ENCODE measurements at regions not wholly inside any gene's neighbourhood (a gene's known extent, or its start where the extent isn't known, plus 50 kb on each side); places are given as distances from the start of the nearest gene placed in this dataset.

DNA sequence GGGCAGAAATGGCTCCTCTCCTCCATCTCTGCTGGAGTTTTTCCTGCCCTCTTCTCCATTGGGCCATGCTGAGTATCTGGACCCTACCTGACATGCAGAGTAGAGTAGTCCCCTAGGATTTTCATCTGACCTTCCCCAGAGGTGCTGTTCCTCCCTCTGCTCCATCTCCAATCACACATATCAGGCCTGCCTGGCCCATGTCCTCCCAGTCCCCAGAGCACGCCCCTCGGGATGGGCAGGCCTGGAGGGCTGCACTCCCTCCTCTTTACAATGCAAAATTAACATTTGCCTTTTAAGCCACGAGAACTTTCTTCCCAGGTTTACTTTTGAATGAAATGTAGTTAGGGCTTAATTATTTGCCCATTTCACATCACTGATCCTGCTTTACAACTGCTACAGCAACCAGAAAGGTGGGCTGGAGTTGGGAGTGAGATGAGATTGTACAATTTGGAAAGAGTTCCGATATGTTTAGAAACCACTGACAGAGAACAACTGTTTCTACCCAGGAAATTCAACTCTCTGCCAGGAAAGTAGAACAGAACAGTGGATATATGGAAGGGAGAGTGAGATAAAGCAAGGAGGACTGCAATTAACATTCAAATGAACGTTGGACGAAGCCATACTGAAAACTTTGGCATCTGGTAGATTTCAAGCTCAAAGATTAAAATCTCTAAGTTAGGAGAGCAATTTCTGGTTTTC is 184.0 kb upstream of the HABP2 start:
- H3K27ac Mint-ChIP-seq (ENCODE audit: low read depth) = no peak overlapping the region
- H3K27me3 Mint-ChIP-seq = peaks cover 43% of the 10 kb centered on the region

DNA sequence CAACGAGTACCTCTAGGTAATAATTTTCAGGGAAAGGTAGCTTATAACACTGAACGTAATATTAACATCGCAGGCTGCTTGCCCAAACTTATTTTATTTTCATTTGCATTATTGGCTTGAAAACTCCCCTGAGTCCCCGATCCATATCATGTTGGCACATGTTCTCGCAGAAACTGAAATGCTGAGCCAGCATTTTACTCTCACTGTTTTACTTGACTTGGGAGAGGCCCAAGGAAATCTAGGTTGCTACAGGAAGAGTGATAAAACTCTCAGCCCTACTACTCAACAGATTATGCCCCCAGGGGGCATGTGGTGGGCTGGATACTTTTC is 183.5 kb upstream of the HABP2 start:
- peaks cover 43% of the 10 kb centered on the region for H3K27me3 Mint-ChIP-seq
- DNase-seq (ENCODE audit: low spot score in 2 of 2) = no peak
- no peak overlapping the region for H3K27ac Mint-ChIP-seq (ENCODE audit: low read depth)
- H3K4me1 Mint-ChIP-seq = no peaks in the 10 kb centered on the region
- ATAC-seq (replicated peaks; ENCODE audit: extremely low read depth, poor library complexity, severe bottlenecking) = no peak
- H3K9me3 Mint-ChIP-seq = no peaks in the 10 kb centered on the region
- H3K4me3 Mint-ChIP-seq = no peak overlapping the region
- H3K36me3 Mint-ChIP-seq (ENCODE audit: insufficient read depth) = no peaks in the 10 kb centered on the region

More for the DNA sequence above, 184.0 kb upstream of the HABP2 start:
- Mint-ChIP-seq H3K9me3 (no peaks in the 10 kb centered on the region), H3K4me3 (no peak overlapping the region), H3K4me1 (no peaks in the 10 kb centered on the region), H3K36me3 (ENCODE audit: insufficient read depth) (no peaks in the 10 kb centered on the region)
- DNase-seq (ENCODE audit: low spot score in 2 of 2) (no peak), ATAC-seq (replicated peaks; ENCODE audit: extremely low read depth, poor library complexity, severe bottlenecking) (no peak)

DNA sequence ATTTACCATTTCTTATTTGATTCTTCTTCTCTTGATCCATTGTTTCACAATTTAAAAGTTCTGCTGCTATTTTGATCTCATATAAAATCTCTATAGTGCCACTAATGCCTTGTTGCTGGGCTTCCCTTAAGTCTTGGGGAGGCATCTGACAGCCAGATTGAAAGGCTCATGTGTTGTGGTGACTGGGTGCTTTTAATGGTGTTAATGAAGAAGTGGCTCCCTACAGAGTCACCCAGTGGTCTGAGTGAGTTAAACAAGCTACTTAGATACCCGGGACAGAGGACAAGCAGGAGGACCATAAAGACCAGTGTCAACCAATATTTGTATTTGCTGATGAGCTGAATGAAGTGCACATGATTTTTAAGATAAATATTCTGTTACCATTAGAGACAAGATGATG is 176.4 kb upstream of the HABP2 start:
- Mint-ChIP-seq H3K27ac (ENCODE audit: low read depth) (no peak overlapping the region), H3K4me1 (no peaks in the 10 kb centered on the region)
- no peak for ATAC-seq (replicated peaks; ENCODE audit: extremely low read depth, poor library complexity, severe bottlenecking)

DNA sequence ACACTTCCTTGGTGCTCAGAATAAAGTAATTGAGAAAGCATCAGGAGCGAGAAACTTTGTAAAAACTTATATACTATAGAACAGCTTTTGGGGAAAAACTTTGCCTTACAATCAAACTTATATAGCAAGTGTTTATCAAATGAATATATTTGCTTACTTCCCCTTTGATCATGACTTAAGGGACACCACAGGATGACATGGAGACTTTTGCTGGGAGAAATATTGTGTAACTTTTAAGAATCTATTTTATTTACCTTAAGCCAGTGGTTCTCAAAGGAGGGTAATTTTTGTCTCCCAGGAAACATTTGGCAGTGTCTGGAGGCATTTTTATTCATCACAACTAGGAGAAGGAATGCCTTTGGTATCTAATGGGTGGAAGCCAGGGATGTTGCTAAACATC is 173.8 kb upstream of the HABP2 start:
- Mint-ChIP-seq H3K4me3 (no peak overlapping the region), H3K36me3 (ENCODE audit: insufficient read depth) (peaks cover 5% of the 10 kb centered on the region), H3K27ac (ENCODE audit: low read depth) (no peak overlapping the region), H3K4me1 (peaks cover 18% of the 10 kb centered on the region), H3K9me3 (no peaks in the 10 kb centered on the region), H3K27me3 (peaks cover 17% of the 10 kb centered on the region)
- no peak for DNase-seq (ENCODE audit: low spot score in 2 of 2)
- ATAC-seq (replicated peaks; ENCODE audit: extremely low read depth, poor library complexity, severe bottlenecking) = no peak

More for the DNA sequence above, 176.4 kb upstream of the HABP2 start:
- DNase-seq (ENCODE audit: low spot score in 2 of 2) = no peak
- Mint-ChIP-seq H3K9me3 (no peaks in the 10 kb centered on the region), H3K36me3 (ENCODE audit: insufficient read depth) (no peaks in the 10 kb centered on the region), H3K27me3 (peaks cover 36% of the 10 kb centered on the region), H3K4me3 (no peak overlapping the region)

DNA sequence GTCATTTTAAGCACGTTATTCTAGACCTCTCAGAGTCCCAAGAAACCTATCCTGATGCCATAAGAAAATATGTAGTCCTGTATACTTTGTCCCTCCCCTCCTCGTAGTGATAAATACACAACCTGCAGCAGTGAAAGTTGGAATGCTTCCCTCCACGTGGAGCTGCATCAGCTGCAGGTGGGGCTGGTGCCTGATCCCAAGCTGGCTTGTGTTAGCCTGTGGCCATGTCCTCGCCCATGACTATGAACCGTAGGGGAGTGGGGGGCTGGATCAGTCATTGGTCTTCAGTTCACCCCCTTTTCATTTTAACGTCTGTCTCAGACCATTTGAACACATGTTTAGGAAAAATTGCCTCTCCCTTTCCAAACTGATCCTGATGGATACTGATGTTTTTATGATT is 171.4 kb upstream of the HABP2 start:
- Mint-ChIP-seq H3K27ac (ENCODE audit: low read depth) (peak overlapping the region; percentile 98), H3K4me1 (peaks cover 24% of the 10 kb centered on the region), H3K27me3 (peaks cover 16% of the 10 kb centered on the region), H3K36me3 (ENCODE audit: insufficient read depth) (peaks cover 6% of the 10 kb centered on the region), H3K9me3 (no peaks in the 10 kb centered on the region), H3K4me3 (peak overlapping the region; percentile 82)
- DNase-seq (ENCODE audit: low spot score in 2 of 2) = no peak
- ATAC-seq (replicated peaks; ENCODE audit: extremely low read depth, poor library complexity, severe bottlenecking) = no peak

DNA sequence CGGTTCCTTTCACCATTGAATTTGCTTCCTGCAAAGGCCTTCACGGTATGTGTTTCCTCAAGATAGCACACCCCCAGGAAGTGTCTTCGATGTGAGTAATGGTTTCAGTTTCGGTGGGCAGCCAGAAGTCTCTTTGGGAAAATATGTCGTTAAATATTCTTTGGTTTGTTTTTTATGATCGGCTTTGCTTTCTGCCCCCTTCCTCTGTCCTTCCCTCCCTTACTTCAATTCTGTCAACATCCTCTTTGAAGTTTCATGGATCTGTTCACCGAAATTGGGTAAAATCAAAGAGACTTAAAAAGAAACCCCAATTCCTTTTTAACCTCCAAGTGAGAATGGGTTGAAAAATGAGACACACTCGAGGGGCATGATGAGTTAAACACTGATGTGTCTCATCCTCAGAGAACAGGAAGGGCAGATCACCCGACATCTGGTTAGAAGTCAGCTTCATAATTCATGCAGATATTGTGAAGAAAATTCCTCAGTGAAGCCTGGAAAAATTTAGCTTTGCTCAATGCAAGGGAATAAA is 170.8 kb upstream of the HABP2 start:
- Mint-ChIP-seq H3K4me3 (peak overlapping the region; percentile 82), H3K9me3 (no peaks in the 10 kb centered on the region), H3K4me1 (peaks cover 24% of the 10 kb centered on the region), H3K27me3 (peaks cover 10% of the 10 kb centered on the region), H3K36me3 (ENCODE audit: insufficient read depth) (peaks cover 6% of the 10 kb centered on the region), H3K27ac (ENCODE audit: low read depth) (peak overlapping the region; percentile 98)
- ATAC-seq (replicated peaks; ENCODE audit: extremely low read depth, poor library complexity, severe bottlenecking) (peak; percentile 67), DNase-seq (ENCODE audit: low spot score in 2 of 2) (no peak)

DNA sequence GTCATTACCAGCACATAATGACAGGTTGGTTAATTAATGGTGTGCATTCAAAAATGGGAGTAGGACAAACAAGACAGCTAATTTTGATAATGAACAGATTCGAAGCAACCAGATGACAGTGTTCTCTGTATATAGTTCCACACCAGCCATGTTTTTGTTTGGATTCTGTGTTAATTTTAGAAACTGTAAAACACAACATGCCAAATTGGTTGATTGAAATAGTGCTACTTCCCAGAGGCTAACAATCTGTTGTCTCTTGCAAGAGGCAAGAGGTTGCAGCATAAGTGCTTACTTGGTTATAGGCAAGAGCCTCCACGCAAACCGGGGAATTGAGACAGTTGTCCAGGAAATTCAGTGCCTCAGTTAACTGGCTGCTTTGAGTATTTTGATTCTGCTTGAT is 170.2 kb upstream of the HABP2 start:
- H3K4me3 Mint-ChIP-seq = peak overlapping the region; percentile 82
- H3K36me3 Mint-ChIP-seq (ENCODE audit: insufficient read depth) = peaks cover 6% of the 10 kb centered on the region
- H3K27ac Mint-ChIP-seq (ENCODE audit: low read depth) = peak overlapping the region; percentile 98
- H3K27me3 Mint-ChIP-seq = peaks cover 3% of the 10 kb centered on the region
- no peak for ATAC-seq (replicated peaks; ENCODE audit: extremely low read depth, poor library complexity, severe bottlenecking)
- peaks cover 24% of the 10 kb centered on the region for H3K4me1 Mint-ChIP-seq
- H3K9me3 Mint-ChIP-seq = no peaks in the 10 kb centered on the region
- no peak for DNase-seq (ENCODE audit: low spot score in 2 of 2)

DNA sequence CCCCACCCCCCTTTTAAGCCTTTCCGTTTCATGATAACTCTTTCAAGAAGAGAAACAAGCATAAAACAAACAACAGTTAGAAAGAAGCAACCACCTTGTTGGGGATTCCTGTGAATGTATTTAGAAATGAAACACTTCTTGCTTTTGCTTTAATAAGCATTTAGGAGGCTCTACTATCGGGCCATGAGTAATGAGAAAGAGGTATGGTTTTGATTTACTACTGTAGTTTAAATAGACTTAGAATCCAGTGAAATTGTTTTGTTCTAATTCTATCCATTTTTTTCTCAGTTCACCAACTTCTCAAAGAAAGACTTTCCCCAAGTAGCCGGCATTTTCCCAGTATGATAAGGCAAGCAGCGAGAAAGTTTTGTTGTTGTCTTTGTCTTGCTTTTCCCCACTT is 168.7 kb upstream of the HABP2 start:
- Mint-ChIP-seq H3K4me1 (peaks cover 24% of the 10 kb centered on the region), H3K4me3 (no peak overlapping the region), H3K36me3 (ENCODE audit: insufficient read depth) (peaks cover 6% of the 10 kb centered on the region), H3K27ac (ENCODE audit: low read depth) (no peak overlapping the region), H3K9me3 (no peaks in the 10 kb centered on the region), H3K27me3 (no peaks in the 10 kb centered on the region)
- no peak for DNase-seq (ENCODE audit: low spot score in 2 of 2)
- no peak for ATAC-seq (replicated peaks; ENCODE audit: extremely low read depth, poor library complexity, severe bottlenecking)

DNA sequence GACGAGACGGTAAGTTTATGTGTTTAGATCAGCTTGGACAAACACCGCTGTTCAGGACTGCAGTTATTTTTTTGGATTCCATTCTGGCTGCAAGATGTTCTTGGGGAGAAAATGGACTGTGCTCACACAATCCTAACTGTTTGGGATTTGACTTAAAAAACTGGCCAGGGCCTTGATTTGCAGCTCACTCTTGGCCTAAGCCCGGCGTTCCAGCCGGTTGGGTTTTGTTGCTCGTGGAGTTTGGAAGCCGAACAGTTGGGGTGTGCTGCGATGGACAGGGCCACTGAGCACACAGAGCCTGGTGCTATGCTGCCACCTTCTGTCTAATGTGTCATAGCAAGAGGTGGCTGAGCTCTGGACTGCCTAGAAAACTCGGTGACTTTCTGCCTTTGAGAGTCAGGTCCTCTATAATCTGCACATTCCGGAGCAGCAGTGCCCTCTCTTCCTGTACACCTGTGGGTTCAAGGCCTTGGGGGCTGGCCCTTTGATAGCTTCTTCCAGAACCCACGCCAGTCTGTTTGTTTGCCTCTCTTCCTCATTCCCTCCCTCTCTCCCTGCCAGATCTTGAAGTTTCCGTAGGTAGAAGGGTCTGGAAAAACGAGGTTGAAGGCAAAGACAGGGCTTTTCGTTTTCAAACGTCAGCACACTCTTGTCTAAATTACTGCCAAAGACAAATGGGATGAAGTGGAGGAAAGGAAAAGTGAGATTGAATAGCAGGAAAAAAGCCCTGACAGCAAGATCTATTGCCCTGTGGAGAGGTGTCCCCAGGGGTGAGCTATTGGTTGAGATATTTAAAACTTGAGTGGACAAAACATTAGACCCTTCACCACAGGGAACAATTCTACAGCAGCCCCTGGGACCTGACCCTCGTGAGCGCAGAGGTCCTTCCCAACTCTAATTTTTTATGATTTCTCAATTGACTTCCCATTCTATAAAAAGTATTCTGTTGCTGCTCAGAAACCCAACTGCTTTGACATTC is 167.5 kb upstream of the HABP2 start:
- Mint-ChIP-seq H3K4me3 (no peak overlapping the region), H3K9me3 (no peaks in the 10 kb centered on the region), H3K36me3 (ENCODE audit: insufficient read depth) (peaks cover 6% of the 10 kb centered on the region)

DNA sequence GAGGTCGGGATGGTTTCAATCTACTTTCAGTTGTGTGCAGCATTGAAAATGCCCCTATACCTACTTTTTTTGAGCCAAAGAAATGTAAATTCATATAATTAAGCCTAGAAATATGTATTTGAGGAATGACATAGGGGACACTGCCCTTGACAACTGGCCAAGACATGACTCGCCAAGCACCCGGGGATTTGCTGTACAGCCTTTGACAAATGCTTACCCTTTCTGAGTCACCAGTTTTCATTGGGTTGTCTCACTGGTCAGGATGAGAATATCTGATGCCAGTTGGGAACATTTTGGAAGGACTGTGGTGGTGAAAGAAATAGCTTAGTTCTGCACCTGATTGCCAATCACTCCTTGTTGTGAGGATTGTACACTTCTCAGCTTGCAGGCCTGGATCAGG is 166.8 kb upstream of the HABP2 start:
- Mint-ChIP-seq H3K36me3 (ENCODE audit: insufficient read depth) (peaks cover 6% of the 10 kb centered on the region), H3K4me3 (no peak overlapping the region), H3K27ac (ENCODE audit: low read depth) (no peak overlapping the region), H3K4me1 (peaks cover 24% of the 10 kb centered on the region), H3K27me3 (peaks cover 10% of the 10 kb centered on the region), H3K9me3 (no peaks in the 10 kb centered on the region)
- no peak for ATAC-seq (replicated peaks; ENCODE audit: extremely low read depth, poor library complexity, severe bottlenecking)
- no peak for DNase-seq (ENCODE audit: low spot score in 2 of 2)

More for the DNA sequence above, 167.5 kb upstream of the HABP2 start:
- Mint-ChIP-seq H3K27ac (ENCODE audit: low read depth) (no peak overlapping the region), H3K27me3 (peaks cover 5% of the 10 kb centered on the region), H3K4me1 (peaks cover 24% of the 10 kb centered on the region)
- peak; percentile 81 for ATAC-seq (replicated peaks; ENCODE audit: extremely low read depth, poor library complexity, severe bottlenecking)
- DNase-seq (ENCODE audit: low spot score in 2 of 2) = peak; percentile 33 to 47

DNA sequence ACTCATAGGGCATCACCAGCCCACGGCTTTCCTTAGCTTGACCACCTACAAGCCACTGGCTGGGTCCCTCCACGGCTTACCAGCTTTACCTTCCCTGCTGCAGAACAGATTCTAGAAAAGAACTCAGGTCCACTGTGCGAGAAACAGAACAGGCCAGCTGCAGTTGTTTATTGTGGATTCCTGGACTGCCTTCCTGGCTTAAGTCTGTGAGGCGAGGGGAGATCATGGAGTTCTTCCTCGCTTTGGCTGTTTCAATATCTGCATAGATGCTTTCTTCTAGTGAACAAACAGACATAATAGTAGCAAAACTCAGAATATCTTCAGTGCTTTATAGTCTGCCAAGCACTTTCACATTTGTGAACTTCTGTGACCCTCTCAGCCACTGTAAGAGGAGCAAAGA is 162.9 kb upstream of the HABP2 start:
- Mint-ChIP-seq H3K36me3 (ENCODE audit: insufficient read depth) (peaks cover 1% of the 10 kb centered on the region), H3K27me3 (peaks cover 20% of the 10 kb centered on the region), H3K4me1 (peaks cover 4% of the 10 kb centered on the region), H3K9me3 (no peaks in the 10 kb centered on the region), H3K4me3 (no peak overlapping the region), H3K27ac (ENCODE audit: low read depth) (no peak overlapping the region)
- ATAC-seq (replicated peaks; ENCODE audit: extremely low read depth, poor library complexity, severe bottlenecking) = no peak
- no peak for DNase-seq (ENCODE audit: low spot score in 2 of 2)

DNA sequence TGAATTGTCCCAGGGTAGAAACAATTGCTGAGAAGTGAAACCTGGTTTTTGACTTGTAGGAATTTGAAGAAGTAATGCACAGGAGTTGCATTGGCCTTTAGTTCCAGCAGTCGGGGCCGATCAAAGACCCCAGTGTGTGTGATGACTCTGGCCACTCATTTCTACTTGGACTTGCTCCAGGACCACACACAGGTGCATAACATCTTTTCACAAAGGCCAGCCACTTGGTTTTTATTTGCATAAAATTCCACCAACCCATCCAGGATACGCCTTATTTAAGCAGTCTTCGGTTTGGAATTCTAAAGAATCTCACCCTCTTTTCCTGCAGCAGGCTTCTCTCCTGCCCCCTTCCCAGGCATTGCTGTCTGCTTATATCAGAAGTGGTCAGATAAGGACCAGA is 162.0 kb upstream of the HABP2 start:
- H3K4me1 Mint-ChIP-seq = no peaks in the 10 kb centered on the region
- no peaks in the 10 kb centered on the region for H3K36me3 Mint-ChIP-seq (ENCODE audit: insufficient read depth)
- peaks cover 20% of the 10 kb centered on the region for H3K27me3 Mint-ChIP-seq
- DNase-seq (ENCODE audit: low spot score in 2 of 2) = no peak
- no peaks in the 10 kb centered on the region for H3K9me3 Mint-ChIP-seq
- no peak overlapping the region for H3K4me3 Mint-ChIP-seq
- H3K27ac Mint-ChIP-seq (ENCODE audit: low read depth) = no peak overlapping the region
- no peak for ATAC-seq (replicated peaks; ENCODE audit: extremely low read depth, poor library complexity, severe bottlenecking)

DNA sequence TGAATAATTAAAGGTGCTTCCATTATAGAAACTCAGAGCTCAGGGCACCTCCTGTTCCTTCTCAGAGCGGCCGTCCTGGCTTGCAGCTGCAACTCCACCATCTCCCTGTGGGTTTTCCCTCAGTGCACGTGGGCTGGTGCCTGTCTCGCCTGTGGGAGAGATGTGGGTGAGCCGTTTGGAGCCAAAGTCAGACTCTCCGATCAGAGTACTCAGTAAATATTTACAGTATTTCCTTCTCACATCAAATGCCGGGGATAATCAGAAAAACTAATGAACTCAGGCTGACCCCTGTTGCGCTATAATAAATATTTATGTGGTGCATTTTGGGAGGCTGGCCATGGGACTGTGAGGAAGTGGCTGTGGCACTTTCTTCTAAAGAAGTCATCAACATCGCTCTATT is 155.8 kb upstream of the HABP2 start:
- H3K4me3 Mint-ChIP-seq = no peak overlapping the region
- H3K9me3 Mint-ChIP-seq = no peaks in the 10 kb centered on the region
- H3K36me3 Mint-ChIP-seq (ENCODE audit: insufficient read depth) = no peaks in the 10 kb centered on the region
- H3K27me3 Mint-ChIP-seq = peaks cover 8% of the 10 kb centered on the region
- H3K4me1 Mint-ChIP-seq = no peaks in the 10 kb centered on the region
- no peak overlapping the region for H3K27ac Mint-ChIP-seq (ENCODE audit: low read depth)
- ATAC-seq (replicated peaks; ENCODE audit: extremely low read depth, poor library complexity, severe bottlenecking) (no peak), DNase-seq (ENCODE audit: low spot score in 2 of 2) (no peak)

Measured in central memory CD8-positive, alpha-beta T cell (primary cell).